ENCODE measurements at regions not wholly inside any gene's neighbourhood (a gene's known extent, or its start where the extent isn't known, plus 50 kb on each side); places are given as distances from the start of the nearest gene placed in this dataset.

DNA sequence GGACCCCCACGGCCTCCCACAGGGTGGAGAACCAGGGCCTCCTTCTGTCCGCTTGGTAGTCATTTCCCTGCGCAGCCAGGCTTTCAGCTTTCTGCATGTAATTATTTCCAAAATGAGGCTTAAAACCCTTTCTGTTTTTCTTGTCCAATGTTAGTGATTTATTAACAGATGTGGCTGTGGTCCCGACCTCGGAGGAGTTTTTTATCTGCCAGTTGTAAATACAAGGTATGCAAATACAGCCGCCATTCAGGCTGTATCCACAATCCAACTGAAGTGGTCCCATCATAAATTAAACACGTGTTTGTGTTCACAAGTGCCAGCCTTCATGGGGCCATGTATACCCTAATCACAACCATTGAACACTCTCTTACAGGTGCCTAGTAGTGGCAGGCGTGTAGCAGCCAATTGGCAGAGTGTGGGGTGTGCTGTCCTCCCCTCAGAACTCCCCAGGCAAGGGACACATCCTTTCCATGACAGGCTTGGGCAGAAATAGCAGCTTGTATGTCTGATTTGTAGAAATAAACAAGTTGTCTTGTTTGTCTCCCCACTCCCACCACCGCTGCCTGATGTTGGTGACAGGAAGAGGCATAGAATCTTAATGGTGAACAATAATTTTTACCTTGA is 251.3 kb upstream of the MKI67 start:
- Histone ChIP-seq H3K27ac (ENCODE audit: low read length) (no peak overlapping the region), H3K9me3 (ENCODE audit: insufficient read depth, low read length) (no peaks in the 10 kb centered on the region), H3K79me2 (ENCODE audit: low read length) (no peaks in the 10 kb centered on the region), H3K4me2 (ENCODE audit: low read length) (no peak overlapping the region), H3K27me3 (ENCODE audit: low read depth, low read length) (no peaks in the 10 kb centered on the region), H3K4me3 (ENCODE audit: low read length) (no peak overlapping the region), H3K36me3 (replicated peaks; ENCODE audit: low read depth, low read length) (no peaks in the 10 kb centered on the region), H4K20me1 (ENCODE audit: insufficient read depth, low read length) (no peaks in the 10 kb centered on the region), H3K4me1 (ENCODE audit: low read length) (no peaks in the 10 kb centered on the region), H3K9ac (ENCODE audit: low read length) (no peak overlapping the region), H2AFZ (ENCODE audit: low read depth, low read length) (no peak overlapping the region)
- TF ChIP-seq EZH2phosphoT487 (IDR thresholded peaks at IDR 0.05; ENCODE audit: low read depth), result no peak
- TF ChIP-seq, protein P1, sequence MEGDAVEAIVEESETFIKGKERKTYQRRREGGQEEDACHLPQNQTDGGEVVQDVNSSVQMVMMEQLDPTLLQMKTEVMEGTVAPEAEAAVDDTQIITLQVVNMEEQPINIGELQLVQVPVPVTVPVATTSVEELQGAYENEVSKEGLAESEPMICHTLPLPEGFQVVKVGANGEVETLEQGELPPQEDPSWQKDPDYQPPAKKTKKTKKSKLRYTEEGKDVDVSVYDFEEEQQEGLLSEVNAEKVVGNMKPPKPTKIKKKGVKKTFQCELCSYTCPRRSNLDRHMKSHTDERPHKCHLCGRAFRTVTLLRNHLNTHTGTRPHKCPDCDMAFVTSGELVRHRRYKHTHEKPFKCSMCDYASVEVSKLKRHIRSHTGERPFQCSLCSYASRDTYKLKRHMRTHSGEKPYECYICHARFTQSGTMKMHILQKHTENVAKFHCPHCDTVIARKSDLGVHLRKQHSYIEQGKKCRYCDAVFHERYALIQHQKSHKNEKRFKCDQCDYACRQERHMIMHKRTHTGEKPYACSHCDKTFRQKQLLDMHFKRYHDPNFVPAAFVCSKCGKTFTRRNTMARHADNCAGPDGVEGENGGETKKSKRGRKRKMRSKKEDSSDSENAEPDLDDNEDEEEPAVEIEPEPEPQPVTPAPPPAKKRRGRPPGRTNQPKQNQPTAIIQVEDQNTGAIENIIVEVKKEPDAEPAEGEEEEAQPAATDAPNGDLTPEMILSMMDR (IDR thresholded peaks at IDR 0.05; ENCODE audit: low read depth, low read length), result no peak

GRCh38 chr10:128377988-128378387 is 251.8 kb upstream of the MKI67 start:
- Histone ChIP-seq H3K4me3 (ENCODE audit: low read length) (no peak overlapping the region), H3K36me3 (replicated peaks; ENCODE audit: low read depth, low read length) (no peaks in the 10 kb centered on the region), H3K4me2 (ENCODE audit: low read length) (no peak overlapping the region), H3K27ac (ENCODE audit: low read length) (no peak overlapping the region), H2AFZ (ENCODE audit: low read depth, low read length) (no peak overlapping the region), H3K79me2 (ENCODE audit: low read length) (no peaks in the 10 kb centered on the region), H3K9me3 (ENCODE audit: insufficient read depth, low read length) (no peaks in the 10 kb centered on the region), H3K4me1 (ENCODE audit: low read length) (no peaks in the 10 kb centered on the region), H3K9ac (ENCODE audit: low read length) (no peak overlapping the region), H3K27me3 (ENCODE audit: low read depth, low read length) (no peaks in the 10 kb centered on the region), H4K20me1 (ENCODE audit: insufficient read depth, low read length) (no peaks in the 10 kb centered on the region)
- no peak for TF ChIP-seq EZH2phosphoT487 (IDR thresholded peaks at IDR 0.05; ENCODE audit: low read depth)
- TF ChIP-seq, protein P1 (IDR thresholded peaks at IDR 0.05; ENCODE audit: low read depth, low read length), result no peak

GRCh38 chr10:128380946-128381345 is 254.7 kb upstream of the MKI67 start:
- no peak overlapping the region for H3K4me2 ChIP-seq (ENCODE audit: low read length)
- H3K4me1 ChIP-seq (ENCODE audit: low read length), result no peaks in the 10 kb centered on the region
- H3K36me3 ChIP-seq (replicated peaks; ENCODE audit: low read depth, low read length), result no peaks in the 10 kb centered on the region
- H3K79me2 ChIP-seq (ENCODE audit: low read length), result no peaks in the 10 kb centered on the region
- no peaks in the 10 kb centered on the region for H4K20me1 ChIP-seq (ENCODE audit: insufficient read depth, low read length)
- H3K9me3 ChIP-seq (ENCODE audit: insufficient read depth, low read length), result no peaks in the 10 kb centered on the region
- no peak overlapping the region for H3K9ac ChIP-seq (ENCODE audit: low read length)
- H2AFZ ChIP-seq (ENCODE audit: low read depth, low read length), result no peak overlapping the region
- TF ChIP-seq, protein P1 (IDR thresholded peaks at IDR 0.05; ENCODE audit: low read depth, low read length), result no peak
- TF ChIP-seq EZH2phosphoT487 (IDR thresholded peaks at IDR 0.05; ENCODE audit: low read depth), result no peak
- H3K27ac ChIP-seq (ENCODE audit: low read length), result no peak overlapping the region
- H3K4me3 ChIP-seq (ENCODE audit: low read length), result no peak overlapping the region
- H3K27me3 ChIP-seq (ENCODE audit: low read depth, low read length), result no peaks in the 10 kb centered on the region

GRCh38 chr10:128382225-128382624 is 256.0 kb upstream of the MKI67 start:
- Histone ChIP-seq H3K27me3 (ENCODE audit: low read depth, low read length) (no peaks in the 10 kb centered on the region), H3K27ac (ENCODE audit: low read length) (no peak overlapping the region), H3K9me3 (ENCODE audit: insufficient read depth, low read length) (no peaks in the 10 kb centered on the region), H3K79me2 (ENCODE audit: low read length) (no peaks in the 10 kb centered on the region), H3K9ac (ENCODE audit: low read length) (no peak overlapping the region), H3K36me3 (replicated peaks; ENCODE audit: low read depth, low read length) (no peaks in the 10 kb centered on the region), H3K4me3 (ENCODE audit: low read length) (no peak overlapping the region), H2AFZ (ENCODE audit: low read depth, low read length) (no peak overlapping the region), H3K4me1 (ENCODE audit: low read length) (no peaks in the 10 kb centered on the region), H3K4me2 (ENCODE audit: low read length) (no peak overlapping the region), H4K20me1 (ENCODE audit: insufficient read depth, low read length) (no peaks in the 10 kb centered on the region)
- TF ChIP-seq, protein P1 (IDR thresholded peaks at IDR 0.05; ENCODE audit: low read depth, low read length), result no peak
- TF ChIP-seq EZH2phosphoT487 (IDR thresholded peaks at IDR 0.05; ENCODE audit: low read depth), result no peak

All from OCI-LY3 (cell line).